Duodenal mucosa (tissue), 2 donors: ENCODE measurements at regions not wholly inside any gene's neighbourhood (a gene's known extent, or its start where the extent isn't known, plus 50 kb on each side); places are given as distances from the start of the nearest gene placed in this dataset.

Source experiments
- H3K27ac ChIP-seq: one replicate; pipeline ENCODE4 v1.7.0; 2013; ENCODE audit warnings: low read depth, low read length
- H3K27me3 ChIP-seq, 2 donors: one replicate each; pipeline ENCODE4 v1.7.0; 2013; ENCODE audit warnings: low read length in 2 of 2, control low read depth in 1 of 2; ENCODE audit not compliant: insufficient read depth in 2 of 2, control insufficient read depth in 1 of 2
- H3K36me3 ChIP-seq, 2 donors: one replicate each; pipeline ENCODE4 v1.7.0; 2013; ENCODE audit warnings: low read length in 2 of 2, control low read depth in 1 of 2; ENCODE audit not compliant: insufficient read depth in 2 of 2, control insufficient read depth in 1 of 2
- H3K4me1 ChIP-seq, 2 donors: one replicate each; pipeline ENCODE4 v1.7.0; 2013; ENCODE audit warnings: low read length in 2 of 2, control low read depth in 1 of 2; ENCODE audit not compliant: insufficient read depth in 2 of 2, control insufficient read depth in 1 of 2
- H3K4me3 ChIP-seq, 2 donors: one replicate each; pipeline ENCODE4 v1.7.0; 2013; ENCODE audit warnings: low read length in 2 of 2, low read depth in 1 of 2
- H3K9ac ChIP-seq, 2 donors: one replicate each; pipeline ENCODE4 v1.7.0; 2013; ENCODE audit warnings: low read length in 2 of 2, low read depth in 1 of 2
- H3K9me3 ChIP-seq, 2 donors: one replicate each; pipeline ENCODE4 v1.7.0; 2013; ENCODE audit warnings: low read length in 2 of 2, control low read depth in 1 of 2; ENCODE audit not compliant: control insufficient read depth in 1 of 2

- H3K4me1 ChIP-seq = no peaks in the 10 kb centered on the region
- no peaks in the 10 kb centered on the region for H3K36me3 ChIP-seq
- H3K9ac ChIP-seq = no peak overlapping the region
- no peak overlapping the region for H3K27ac ChIP-seq
- no peak overlapping the region for H3K4me3 ChIP-seq
- no peaks in the 10 kb centered on the region for H3K27me3 ChIP-seq
- no peaks in the 10 kb centered on the region for H3K9me3 ChIP-seq
Measured at GRCh38 chr1:199101635-199102034, 462.8 kb downstream of the PTPRC start.

GRCh38 chr1:199102239-199102638 is 463.4 kb downstream of the PTPRC start:
- no peaks in the 10 kb centered on the region for H3K27me3 ChIP-seq
- no peaks in the 10 kb centered on the region for H3K36me3 ChIP-seq
- no peaks in the 10 kb centered on the region for H3K9me3 ChIP-seq
- no peaks in the 10 kb centered on the region for H3K4me1 ChIP-seq
- H3K4me3 ChIP-seq = no peak overlapping the region
- H3K27ac ChIP-seq = no peak overlapping the region
- H3K9ac ChIP-seq = no peak overlapping the region

GRCh38 chr1:199109160-199109559 is 470.3 kb downstream of the PTPRC start:
- no peak overlapping the region for H3K4me3 ChIP-seq
- no peak overlapping the region for H3K27ac ChIP-seq
- H3K36me3 ChIP-seq = no peaks in the 10 kb centered on the region
- H3K4me1 ChIP-seq = no peaks in the 10 kb centered on the region
- no peaks in the 10 kb centered on the region for H3K9me3 ChIP-seq
- H3K27me3 ChIP-seq = no peaks in the 10 kb centered on the region
- no peak overlapping the region for H3K9ac ChIP-seq

GRCh38 chr1:199112365-199112764 is 473.5 kb downstream of the PTPRC start:
- H3K9me3 ChIP-seq = no peaks in the 10 kb centered on the region
- no peaks in the 10 kb centered on the region for H3K27me3 ChIP-seq
- no peaks in the 10 kb centered on the region for H3K4me1 ChIP-seq
- no peak overlapping the region for H3K9ac ChIP-seq
- no peak overlapping the region for H3K27ac ChIP-seq
- H3K36me3 ChIP-seq = no peaks in the 10 kb centered on the region
- no peak overlapping the region for H3K4me3 ChIP-seq

GRCh38 chr1:199113265-199113869 is 474.5 kb downstream of the PTPRC start:
- Histone ChIP-seq H3K4me1 (no peaks in the 10 kb centered on the region), H3K27me3 (no peaks in the 10 kb centered on the region), H3K9me3 (no peaks in the 10 kb centered on the region), H3K36me3 (no peaks in the 10 kb centered on the region), H3K27ac (no peak overlapping the region), H3K9ac (no peak overlapping the region), H3K4me3 (no peak overlapping the region)

GRCh38 chr1:199116488-199116887 is 477.6 kb downstream of the PTPRC start:
- Histone ChIP-seq H3K4me3 (no peak overlapping the region), H3K27me3 (no peaks in the 10 kb centered on the region), H3K4me1 (no peaks in the 10 kb centered on the region), H3K9me3 (no peaks in the 10 kb centered on the region), H3K9ac (no peak overlapping the region), H3K27ac (no peak overlapping the region), H3K36me3 (no peaks in the 10 kb centered on the region)

- no peaks in the 10 kb centered on the region for H3K27me3 ChIP-seq
- no peaks in the 10 kb centered on the region for H3K36me3 ChIP-seq
- no peak overlapping the region for H3K4me3 ChIP-seq
- H3K9ac ChIP-seq = no peak overlapping the region
- no peaks in the 10 kb centered on the region for H3K4me1 ChIP-seq
- H3K27ac ChIP-seq = no peak overlapping the region
- H3K9me3 ChIP-seq = no peaks in the 10 kb centered on the region
Measured at GRCh38 chr1:199121047-199121446, 482.2 kb downstream of the PTPRC start.

- Histone ChIP-seq H3K36me3 (no peaks in the 10 kb centered on the region), H3K27me3 (no peaks in the 10 kb centered on the region), H3K9me3 (no peaks in the 10 kb centered on the region), H3K4me1 (no peaks in the 10 kb centered on the region), H3K27ac (no peak overlapping the region), H3K4me3 (no peak overlapping the region), H3K9ac (no peak overlapping the region)
Measured at GRCh38 chr1:199122085-199122484, 483.2 kb downstream of the PTPRC start.

- no peak overlapping the region for H3K4me3 ChIP-seq
- H3K9ac ChIP-seq = no peak overlapping the region
- no peaks in the 10 kb centered on the region for H3K36me3 ChIP-seq
- no peak overlapping the region for H3K27ac ChIP-seq
- no peaks in the 10 kb centered on the region for H3K27me3 ChIP-seq
- H3K4me1 ChIP-seq = no peaks in the 10 kb centered on the region
- no peaks in the 10 kb centered on the region for H3K9me3 ChIP-seq
Measured at GRCh38 chr1:199122532-199123311, 483.9 kb downstream of the PTPRC start.

GRCh38 chr1:199123615-199124014 is 484.8 kb downstream of the PTPRC start:
- Histone ChIP-seq H3K9ac (no peak overlapping the region), H3K27ac (no peak overlapping the region), H3K4me1 (no peaks in the 10 kb centered on the region), H3K36me3 (no peaks in the 10 kb centered on the region), H3K4me3 (no peak overlapping the region), H3K9me3 (no peaks in the 10 kb centered on the region), H3K27me3 (no peaks in the 10 kb centered on the region)
